ENCODE measurements at regions not wholly inside any gene's neighbourhood (a gene's known extent, or its start where the extent isn't known, plus 50 kb on each side); places are given as distances from the start of the nearest gene placed in this dataset.

- no peak for ATAC-seq (ENCODE audit: low read depth)
- no peak overlapping the region for H3K4me3 ChIP-seq (ENCODE audit: severe bottlenecking)
- no peak for TF ChIP-seq CTCF (IDR thresholded peaks at IDR 0.05; ENCODE audit: poor library complexity, severe bottlenecking)
- no peak overlapping the region for H3K27ac ChIP-seq (ENCODE audit: poor library complexity, severe bottlenecking)
- no peaks in the 10 kb centered on the region for H3K36me3 ChIP-seq (ENCODE audit: low read depth)
- H3K27me3 ChIP-seq (ENCODE audit: insufficient read depth, poor library complexity, severe bottlenecking) = no peaks in the 10 kb centered on the region
- DNase-seq (ENCODE audit: low spot score) = no peak
- no peaks in the 10 kb centered on the region for H3K9me3 ChIP-seq (ENCODE audit: severe bottlenecking)
- H3K4me1 ChIP-seq (ENCODE audit: insufficient read depth, poor library complexity, severe bottlenecking) = peaks cover 10% of the 10 kb centered on the region
Measured at GRCh38 chr10:107900131-107900530, 735.6 kb upstream of the SORCS1 start.

DNA sequence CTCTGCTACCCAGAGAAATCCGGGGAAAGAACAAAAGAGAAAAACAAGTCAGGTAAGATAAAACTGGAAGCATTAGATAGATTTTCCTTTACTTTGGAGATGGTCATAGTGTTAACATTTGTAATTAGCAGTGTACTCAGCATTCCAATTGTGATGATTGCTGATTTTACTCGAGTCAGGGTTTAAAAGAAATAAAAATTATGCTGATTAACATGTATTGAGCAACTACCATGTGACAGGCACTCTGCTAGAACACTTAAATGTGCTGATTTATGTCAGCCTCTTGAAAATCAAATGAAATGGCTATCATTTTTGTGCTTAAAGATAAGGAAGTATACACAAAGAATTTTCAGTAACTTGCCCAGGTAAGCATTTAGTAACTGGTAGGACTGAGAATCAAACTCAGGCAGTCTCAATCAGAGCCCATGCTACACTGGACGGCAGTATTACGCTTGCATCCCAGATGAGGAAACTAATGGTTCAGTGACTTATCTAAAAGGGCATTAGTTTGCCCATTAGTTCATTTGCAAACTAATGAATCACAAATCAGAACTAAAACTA lies 735.1 kb upstream of the SORCS1 start:
- no peak for ATAC-seq (ENCODE audit: low read depth)
- Histone ChIP-seq H3K36me3 (ENCODE audit: low read depth) (no peaks in the 10 kb centered on the region), H3K27me3 (ENCODE audit: insufficient read depth, poor library complexity, severe bottlenecking) (no peaks in the 10 kb centered on the region), H3K4me1 (ENCODE audit: insufficient read depth, poor library complexity, severe bottlenecking) (peaks cover 10% of the 10 kb centered on the region), H3K27ac (ENCODE audit: poor library complexity, severe bottlenecking) (peak overlapping the region; percentile 45), H3K9me3 (ENCODE audit: severe bottlenecking) (no peaks in the 10 kb centered on the region), H3K4me3 (ENCODE audit: severe bottlenecking) (no peak overlapping the region)
- no peak for DNase-seq (ENCODE audit: low spot score)
- TF ChIP-seq CTCF (IDR thresholded peaks at IDR 0.05; ENCODE audit: poor library complexity, severe bottlenecking) = no peak

GRCh38 chr10:107899075-107899474 lies 734.6 kb upstream of the SORCS1 start:
- H3K27me3 ChIP-seq (ENCODE audit: insufficient read depth, poor library complexity, severe bottlenecking) = no peaks in the 10 kb centered on the region

GRCh38 chr10:107898392-107898791 lies 733.9 kb upstream of the SORCS1 start:
- no peaks in the 10 kb centered on the region for H3K36me3 ChIP-seq (ENCODE audit: low read depth)
- H3K9me3 ChIP-seq (ENCODE audit: severe bottlenecking) = no peaks in the 10 kb centered on the region
- no peak overlapping the region for H3K4me3 ChIP-seq (ENCODE audit: severe bottlenecking)
- H3K27me3 ChIP-seq (ENCODE audit: insufficient read depth, poor library complexity, severe bottlenecking) = no peaks in the 10 kb centered on the region
- peaks cover 10% of the 10 kb centered on the region for H3K4me1 ChIP-seq (ENCODE audit: insufficient read depth, poor library complexity, severe bottlenecking)
- no peak for DNase-seq (ENCODE audit: low spot score)
- peak; percentile 80 for ATAC-seq (ENCODE audit: low read depth)
- no peak for TF ChIP-seq CTCF (IDR thresholded peaks at IDR 0.05; ENCODE audit: poor library complexity, severe bottlenecking)
- peak overlapping the region; percentile 45 for H3K27ac ChIP-seq (ENCODE audit: poor library complexity, severe bottlenecking)

More at GRCh38 chr10:107899075-107899474, 734.6 kb upstream of the SORCS1 start:
- no peak overlapping the region for H3K4me3 ChIP-seq (ENCODE audit: severe bottlenecking)
- DNase-seq (ENCODE audit: low spot score) = no peak
- H3K4me1 ChIP-seq (ENCODE audit: insufficient read depth, poor library complexity, severe bottlenecking) = peaks cover 10% of the 10 kb centered on the region
- no peaks in the 10 kb centered on the region for H3K36me3 ChIP-seq (ENCODE audit: low read depth)
- peak; percentile 83 for ATAC-seq (ENCODE audit: low read depth)
- no peaks in the 10 kb centered on the region for H3K9me3 ChIP-seq (ENCODE audit: severe bottlenecking)
- no peak for TF ChIP-seq CTCF (IDR thresholded peaks at IDR 0.05; ENCODE audit: poor library complexity, severe bottlenecking)
- H3K27ac ChIP-seq (ENCODE audit: poor library complexity, severe bottlenecking) = peak overlapping the region; percentile 45

GRCh38 chr10:107894516-107894915 lies 730.0 kb upstream of the SORCS1 start:
- no peak for TF ChIP-seq CTCF (IDR thresholded peaks at IDR 0.05; ENCODE audit: poor library complexity, severe bottlenecking)
- H3K4me1 ChIP-seq (ENCODE audit: insufficient read depth, poor library complexity, severe bottlenecking) = peaks cover 10% of the 10 kb centered on the region
- no peak overlapping the region for H3K27ac ChIP-seq (ENCODE audit: poor library complexity, severe bottlenecking)
- no peaks in the 10 kb centered on the region for H3K27me3 ChIP-seq (ENCODE audit: insufficient read depth, poor library complexity, severe bottlenecking)
- H3K9me3 ChIP-seq (ENCODE audit: severe bottlenecking) = no peaks in the 10 kb centered on the region
- no peak for ATAC-seq (ENCODE audit: low read depth)
- no peaks in the 10 kb centered on the region for H3K36me3 ChIP-seq (ENCODE audit: low read depth)
- no peak for DNase-seq (ENCODE audit: low spot score)
- H3K4me3 ChIP-seq (ENCODE audit: severe bottlenecking) = no peak overlapping the region
